Ishikawa (cell line): ENCODE measurements at regions not wholly inside any gene's neighbourhood (a gene's known extent, or its start where the extent isn't known, plus 50 kb on each side); places are given as distances from the start of the nearest gene placed in this dataset.

Experiments used
- EGR1 ChIP-seq: IDR thresholded peaks from 2 replicates; pipeline ENCODE4 v1.6.1; 2012
- EP300 ChIP-seq: IDR thresholded peaks from 2 replicates; pipeline ENCODE4 v1.6.1; 2012; ENCODE audit warnings: borderline replicate concordance
- TEAD4 ChIP-seq: IDR thresholded peaks from 2 replicates; pipeline ENCODE4 v1.6.1; 2012

DNA sequence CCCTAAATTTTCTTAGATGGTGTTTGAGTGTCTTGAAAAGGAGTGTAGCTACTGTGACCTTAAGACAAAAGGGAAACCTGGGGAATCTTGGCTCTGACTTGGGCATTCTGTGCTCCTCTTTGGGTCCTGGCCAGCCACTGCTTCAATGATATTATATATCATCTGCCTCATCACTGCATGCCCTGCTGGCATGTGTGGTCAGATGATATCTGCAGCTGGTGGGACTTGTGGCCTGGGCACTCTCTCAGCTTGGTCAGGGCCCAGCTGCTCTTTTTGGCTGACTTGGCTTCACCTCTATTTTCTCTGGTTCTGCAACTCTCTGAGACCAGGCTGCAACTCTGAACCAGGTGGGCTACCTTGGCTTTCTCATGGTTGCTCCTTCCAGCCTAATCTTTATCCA lies 446.1 kb upstream of the RARB start:
- TF ChIP-seq EP300 = no peak
- no peak for TF ChIP-seq TEAD4
- no peak for TF ChIP-seq EGR1
